GM12892 (cell line): ENCODE measurements at regions not wholly inside any gene's neighbourhood (a gene's known extent, or its start where the extent isn't known, plus 50 kb on each side); places are given as distances from the start of the nearest gene placed in this dataset.

Source experiments
- POLR2A ChIP-seq: IDR thresholded peaks from 2 replicates; pipeline ENCODE4 v1.6.1; 2011; ENCODE audit warnings: low read depth, low read length, control low read depth
- POLR2AphosphoS5 ChIP-seq: IDR thresholded peaks from 2 replicates; pipeline ENCODE4 v1.6.1; 2011; ENCODE audit warnings: low read depth, low read length, control low read depth
- TAF1 ChIP-seq: IDR thresholded peaks from 2 replicates; pipeline ENCODE4 v1.6.1; 2011; ENCODE audit warnings: low read depth, mild to moderate bottlenecking, control low read depth, low read length, borderline replicate concordance

- TF ChIP-seq POLR2AphosphoS5 (no peak), POLR2A (no peak), TAF1 (no peak)
Observed at GRCh38 chr16:50482271-50482670, 65.9 kb upstream of the NKD1 start.
